GM21528 (cell line): ENCODE measurements at regions not wholly inside any gene's neighbourhood (a gene's known extent, or its start where the extent isn't known, plus 50 kb on each side); places are given as distances from the start of the nearest gene placed in this dataset.

Experiments used
- ATAC-seq: cut with Tn5 transposase; IDR thresholded peaks from one replicate; pipeline ENCODE4 v1.9.1; 2021; ENCODE audit warnings: mild to moderate bottlenecking, moderate library complexity; ENCODE audit not compliant: unreplicated experiment, low FRiP score

DNA sequence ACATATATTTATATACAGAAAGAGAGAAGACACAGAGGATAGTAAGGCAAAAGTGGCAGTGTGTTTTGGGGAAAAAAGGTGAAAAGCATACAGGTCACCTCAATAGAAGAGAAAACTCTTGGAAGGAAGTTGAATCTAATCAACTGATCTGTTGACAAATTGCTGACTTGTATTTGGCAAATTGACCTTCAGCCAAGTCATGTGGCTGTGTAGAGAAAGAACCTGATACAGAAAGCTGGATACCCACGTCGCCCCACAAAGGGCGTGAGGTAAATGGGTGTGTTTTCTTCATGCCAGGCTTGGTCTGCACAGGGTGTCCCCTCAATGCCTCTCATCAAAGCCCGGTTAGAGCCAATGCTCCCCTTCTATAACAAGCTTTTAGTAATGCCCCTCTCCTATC, 230.0 kb upstream of the KLHL29 start:
- ATAC-seq = no peak

DNA sequence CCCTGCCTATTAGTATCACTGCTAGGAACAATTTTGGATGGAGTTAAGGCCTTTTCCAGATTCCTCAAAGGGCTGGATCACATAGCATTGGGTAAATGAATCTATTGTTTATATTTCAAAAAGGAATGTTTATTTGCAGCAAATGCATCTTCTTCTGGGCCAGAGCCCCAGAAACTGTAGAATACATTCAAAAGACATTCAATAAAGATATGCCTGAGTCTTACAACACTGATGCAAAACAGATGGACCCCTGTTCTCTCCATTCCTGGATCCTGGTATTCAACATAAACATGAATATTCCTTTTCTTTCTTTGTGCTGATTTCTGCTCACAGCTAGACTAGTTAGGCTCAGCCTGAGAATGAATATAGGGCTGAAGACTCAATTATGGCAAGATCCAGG, 227.2 kb upstream of the KLHL29 start:
- no peak for ATAC-seq

DNA sequence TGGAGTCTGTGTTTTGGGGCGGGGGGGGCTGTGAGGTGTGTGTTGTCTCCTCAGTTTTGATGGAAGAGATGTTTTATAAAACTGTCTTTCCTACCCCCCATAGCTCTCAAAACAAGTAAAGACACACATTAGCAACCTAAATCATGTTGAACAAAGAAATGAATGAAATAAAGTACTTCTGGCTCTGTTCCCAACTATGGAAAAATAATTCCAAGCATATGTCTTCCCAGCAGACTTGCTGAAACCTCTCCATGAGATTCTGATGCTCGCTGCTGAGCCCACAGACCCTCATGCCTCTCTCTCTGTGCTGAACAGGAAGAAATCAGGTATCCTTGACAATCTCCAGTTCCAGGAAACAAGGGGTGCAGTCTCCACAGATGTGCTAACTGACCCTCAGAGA, 226.7 kb upstream of the KLHL29 start:
- ATAC-seq = no peak

DNA sequence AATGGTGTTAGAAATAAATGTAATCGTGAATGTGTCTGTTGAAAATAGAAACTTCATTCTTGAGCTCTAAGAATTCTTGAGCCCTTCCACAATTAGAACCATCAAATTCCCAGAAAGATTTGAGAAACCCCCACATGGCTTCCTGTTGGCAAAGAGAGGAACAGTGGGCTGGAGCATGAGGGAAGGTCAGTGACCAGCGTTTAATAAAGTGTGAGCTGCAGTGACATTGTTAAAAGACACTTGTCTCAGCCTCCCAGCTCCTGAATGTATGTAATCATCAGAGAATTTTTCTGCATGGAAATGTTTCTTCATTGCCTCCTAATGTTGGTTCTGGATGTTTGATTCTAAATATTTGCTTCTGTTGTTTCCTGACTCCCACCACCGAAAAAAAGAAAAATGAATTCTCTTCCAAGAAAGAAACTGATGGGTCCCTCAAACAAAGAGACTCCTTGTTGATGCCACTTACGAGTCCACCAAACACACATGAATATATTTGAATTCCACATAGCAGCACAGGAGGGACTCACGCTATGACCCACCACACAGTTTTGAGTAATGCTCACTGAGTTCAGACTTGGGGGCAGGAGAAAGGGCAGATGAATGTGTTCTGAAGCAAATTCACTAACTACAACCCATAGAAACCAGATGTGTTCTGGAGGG, 225.1 kb upstream of the KLHL29 start:
- ATAC-seq = no peak

DNA sequence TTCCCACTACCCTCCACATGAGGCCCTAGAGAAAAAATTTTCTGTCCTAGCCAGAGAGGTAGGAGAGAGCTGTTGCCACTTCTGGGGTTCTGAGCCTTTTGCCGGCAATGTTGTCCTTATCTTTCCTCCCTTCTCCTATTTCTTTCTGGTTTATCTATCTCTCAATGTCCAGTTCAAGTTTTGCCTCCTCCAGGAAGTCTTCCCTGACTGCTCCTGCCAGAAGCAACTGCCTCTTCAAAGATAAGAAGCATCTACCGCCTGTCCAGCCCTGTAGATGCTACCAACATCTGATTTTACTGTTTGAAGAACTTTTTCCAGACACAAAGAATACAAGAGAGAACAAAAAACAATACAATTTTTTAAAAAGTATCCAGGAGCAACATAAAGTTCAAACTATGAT, 220.8 kb upstream of the KLHL29 start:
- ATAC-seq = no peak

DNA sequence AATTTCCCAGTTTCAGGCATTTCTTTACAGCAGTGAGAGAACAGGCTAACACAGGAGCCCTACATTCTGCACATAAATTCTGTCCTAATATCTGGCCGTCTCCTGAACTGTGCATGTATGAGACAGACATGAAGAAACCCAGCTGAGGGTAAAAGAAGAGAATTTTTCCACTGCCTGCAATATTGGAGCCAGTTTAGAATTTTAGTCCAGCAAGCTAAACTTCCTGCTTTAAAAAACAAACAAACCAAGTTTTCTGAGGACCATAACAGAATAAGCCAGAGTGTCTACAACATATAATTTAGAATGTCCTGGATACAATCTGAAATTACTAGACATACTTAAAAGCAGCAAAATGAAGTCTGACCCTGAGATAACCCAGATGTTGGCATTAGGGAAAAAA, 215.1 kb upstream of the KLHL29 start:
- ATAC-seq = no peak

DNA sequence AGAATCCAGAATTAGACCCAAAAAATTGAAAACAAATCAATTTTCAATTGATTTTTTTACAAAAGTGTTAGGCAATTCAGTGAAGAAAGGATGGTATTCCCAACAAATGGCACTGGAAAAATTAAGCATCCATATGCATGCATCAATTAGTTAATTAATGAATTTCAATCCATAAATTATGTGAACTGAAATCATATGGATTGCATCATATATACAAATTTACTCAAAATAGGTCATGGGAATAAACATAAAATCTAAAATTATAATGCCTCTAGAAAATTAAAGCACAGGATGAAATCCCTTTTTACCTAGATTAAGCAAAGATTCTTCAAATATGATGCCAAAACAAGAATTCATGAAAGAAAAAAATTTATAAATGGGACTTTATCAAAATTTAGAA, 213.9 kb upstream of the KLHL29 start:
- ATAC-seq = no peak

DNA sequence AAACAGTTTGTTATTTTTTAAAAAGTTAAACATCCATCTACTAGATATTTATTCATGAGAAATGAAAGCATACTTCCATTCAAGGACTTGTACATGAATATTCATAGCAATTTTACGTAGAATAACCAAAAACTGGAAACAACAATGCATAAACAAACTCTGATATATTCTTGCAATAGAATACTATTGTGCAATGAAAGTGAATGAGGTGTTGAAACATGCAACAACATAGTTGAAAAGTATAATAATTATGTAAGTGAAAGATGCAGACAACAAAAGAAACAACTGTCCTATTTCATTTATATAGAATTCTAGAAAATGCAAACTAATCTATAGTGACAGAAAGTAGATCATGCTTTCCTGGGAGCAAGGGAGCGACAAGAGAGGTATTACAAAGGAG, 206.6 kb upstream of the KLHL29 start:
- no peak for ATAC-seq

DNA sequence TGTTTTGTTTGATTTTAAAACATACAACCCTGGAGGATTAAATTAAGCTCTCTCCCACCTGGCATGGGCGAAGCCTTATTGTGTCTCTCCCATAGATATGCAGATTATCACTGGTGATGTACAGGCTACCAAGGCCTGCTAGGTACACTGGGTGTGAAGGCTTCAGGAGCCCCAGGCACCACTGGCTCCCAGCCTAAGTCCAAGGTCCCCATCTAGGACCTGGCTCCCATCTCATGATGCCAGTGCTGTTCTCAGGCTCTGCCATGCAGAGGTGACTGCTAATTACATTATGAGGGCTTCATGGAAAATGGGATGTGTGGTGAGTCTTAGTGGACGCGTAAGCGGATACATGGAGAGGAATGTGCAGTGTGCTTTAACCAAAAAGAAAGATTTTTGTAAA, 201.2 kb upstream of the KLHL29 start:
- ATAC-seq = no peak

DNA sequence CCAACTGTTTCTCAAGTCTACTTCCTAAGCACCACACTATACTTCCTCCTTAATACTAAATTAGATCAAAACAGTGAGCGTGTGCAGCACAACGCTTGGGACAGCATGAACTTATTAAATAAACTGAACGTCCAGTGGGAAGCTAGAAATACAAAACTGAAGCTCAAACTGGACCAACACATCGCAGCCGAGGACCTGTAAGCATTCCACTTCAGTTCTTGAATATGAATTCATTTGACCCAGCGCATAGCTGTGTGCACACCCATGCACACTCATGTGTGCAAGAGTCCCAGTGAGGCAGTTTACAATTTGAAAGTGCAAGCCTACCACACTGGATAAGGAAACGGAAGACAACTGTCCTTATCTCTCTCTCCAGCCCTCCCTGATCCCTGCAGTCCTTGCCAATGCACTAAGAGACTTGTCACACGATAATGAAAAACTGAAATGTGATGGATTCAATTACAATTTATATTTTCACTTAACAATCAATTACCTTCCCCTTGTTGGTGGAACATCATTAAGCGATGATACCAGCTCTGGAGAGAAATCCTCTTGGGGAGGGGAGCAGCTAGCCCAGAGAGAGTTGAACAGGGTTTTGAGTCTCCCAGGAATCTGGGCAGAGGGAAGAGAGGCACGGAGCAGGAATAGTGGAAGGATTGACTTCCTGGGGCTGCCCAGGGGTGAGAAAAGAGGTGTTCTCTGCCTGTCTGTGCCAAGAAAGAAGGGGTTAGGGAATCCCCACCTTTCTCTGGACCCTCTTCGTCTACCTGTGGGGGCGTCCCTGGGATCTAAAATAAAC, 186.5 kb upstream of the KLHL29 start:
- ATAC-seq = no peak

DNA sequence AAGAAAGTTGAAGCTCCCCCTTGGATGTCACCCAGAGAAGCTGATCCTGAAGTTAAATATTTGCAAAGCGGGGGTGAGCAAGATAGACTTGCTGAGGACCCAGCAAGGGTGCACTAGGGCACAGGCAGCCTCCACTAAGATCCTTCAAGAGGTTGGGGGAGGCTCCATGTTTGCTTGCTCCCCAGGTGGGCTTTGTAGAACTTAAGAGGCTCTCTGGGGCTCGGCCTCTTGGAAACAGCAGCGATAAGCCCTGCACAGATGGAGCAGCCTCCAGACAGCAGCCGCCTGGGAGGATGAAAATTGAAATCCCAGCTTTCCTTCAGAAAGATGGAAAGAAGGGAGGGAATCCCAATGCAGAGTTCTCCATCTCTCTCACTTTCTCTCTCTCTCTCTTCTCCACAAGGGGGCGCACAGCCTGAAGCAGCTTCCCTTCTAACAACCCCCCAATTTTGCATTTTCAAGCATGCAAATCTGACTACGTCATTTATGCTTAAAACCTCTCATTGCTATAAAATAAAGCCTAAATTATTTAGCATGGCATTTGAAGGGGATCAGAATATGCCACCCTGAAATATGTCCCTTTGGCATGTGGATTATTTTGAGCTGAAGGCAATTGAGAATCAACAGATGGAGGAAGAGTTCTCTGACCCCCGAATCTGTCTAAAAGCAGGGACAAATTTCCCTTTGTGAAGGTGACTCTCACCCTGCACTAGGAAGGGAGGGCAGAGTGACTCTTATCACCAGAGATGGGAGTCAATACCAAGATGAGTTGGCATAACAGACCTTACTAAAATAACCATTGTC, 185.7 kb upstream of the KLHL29 start:
- ATAC-seq = no peak

DNA sequence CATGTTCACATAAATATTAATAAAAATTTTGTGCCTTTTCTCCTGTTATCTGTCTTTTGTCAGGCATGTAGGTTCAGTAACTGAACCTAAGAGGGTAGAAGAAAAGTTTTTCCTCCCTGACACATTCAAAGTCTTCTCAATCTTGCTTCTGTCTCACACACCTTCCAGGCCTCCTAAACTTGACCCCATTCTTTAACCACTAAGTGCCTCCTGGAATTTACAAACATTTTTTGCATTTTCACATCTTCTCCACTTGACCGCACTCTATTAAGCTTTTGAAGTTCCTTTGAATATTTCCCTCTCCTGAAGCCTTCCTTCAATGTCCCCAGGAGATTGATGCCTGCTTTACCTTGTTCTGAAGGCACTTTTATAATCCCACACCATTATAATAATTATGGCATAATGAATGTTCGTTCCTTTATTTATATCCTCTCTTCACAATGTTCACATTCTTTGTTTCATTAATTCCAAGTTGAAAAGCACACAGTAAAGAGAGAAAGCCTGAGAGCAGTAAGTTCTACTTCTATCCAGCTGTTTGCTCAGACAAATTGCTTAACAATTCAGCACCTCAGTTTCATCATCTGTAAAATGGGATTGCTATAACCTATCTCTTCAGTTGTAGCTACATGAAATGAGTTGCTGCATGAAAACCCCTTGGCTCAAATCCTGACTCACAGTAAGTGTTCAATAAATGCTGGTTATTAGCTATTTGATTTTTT, 184.8 kb upstream of the KLHL29 start:
- ATAC-seq = no peak

DNA sequence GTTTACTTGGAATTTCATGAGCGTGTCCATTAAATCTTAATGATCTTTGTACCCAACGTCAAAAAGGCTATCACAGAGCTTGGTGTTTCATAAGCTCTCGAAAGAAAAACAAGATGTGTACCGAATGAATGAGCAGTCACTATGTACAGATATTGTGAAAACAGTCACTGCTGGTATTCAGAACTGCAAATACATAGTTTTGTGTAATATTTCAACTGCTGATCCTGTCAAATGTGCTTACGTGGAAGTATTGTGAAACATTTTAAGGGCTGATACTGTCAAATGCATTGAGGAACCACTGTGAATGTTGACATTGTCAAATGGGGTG, 184.2 kb upstream of the KLHL29 start:
- ATAC-seq = no peak

DNA sequence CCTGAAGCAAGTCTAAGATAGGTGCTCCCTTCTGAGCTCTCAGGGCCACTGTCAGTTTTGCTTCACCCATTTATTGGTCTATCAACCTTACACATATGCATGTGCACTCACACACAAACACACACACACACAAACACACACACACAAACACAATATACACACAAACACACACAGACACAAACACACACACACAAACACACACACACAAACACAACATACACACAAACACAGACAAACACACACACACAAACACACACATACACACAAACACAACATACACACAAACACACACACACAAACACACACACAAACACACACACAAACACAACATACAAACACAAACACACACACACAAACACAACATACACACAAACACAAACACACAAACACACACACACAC, 181.6 kb upstream of the KLHL29 start:
- ATAC-seq = no peak

DNA sequence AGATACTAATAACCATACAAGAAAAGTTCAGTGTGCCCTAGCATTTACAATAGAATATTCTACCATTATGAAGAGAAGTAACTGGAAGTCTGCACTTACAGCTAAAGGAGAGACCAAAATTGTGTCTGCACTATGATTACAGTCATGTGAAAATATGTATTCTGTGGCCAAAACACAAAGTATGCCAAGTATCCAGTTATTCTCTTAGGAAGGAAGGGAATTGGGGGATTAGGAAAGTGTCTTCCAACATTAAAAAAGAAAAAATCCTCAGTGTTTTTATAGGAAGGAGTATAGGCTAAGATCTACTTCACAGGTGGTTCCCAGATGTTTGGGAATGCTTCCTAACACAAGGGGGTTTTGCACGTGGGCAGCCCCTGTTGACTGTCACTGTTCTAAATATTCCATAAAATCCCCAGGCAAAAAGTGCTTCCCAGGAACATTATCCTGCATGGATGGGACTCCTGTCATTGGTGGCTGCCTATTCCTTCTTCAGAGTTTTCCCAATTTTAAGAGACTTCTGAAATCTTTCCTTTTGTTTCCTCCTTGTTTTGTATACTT, 180.2 kb upstream of the KLHL29 start:
- no peak for ATAC-seq

DNA sequence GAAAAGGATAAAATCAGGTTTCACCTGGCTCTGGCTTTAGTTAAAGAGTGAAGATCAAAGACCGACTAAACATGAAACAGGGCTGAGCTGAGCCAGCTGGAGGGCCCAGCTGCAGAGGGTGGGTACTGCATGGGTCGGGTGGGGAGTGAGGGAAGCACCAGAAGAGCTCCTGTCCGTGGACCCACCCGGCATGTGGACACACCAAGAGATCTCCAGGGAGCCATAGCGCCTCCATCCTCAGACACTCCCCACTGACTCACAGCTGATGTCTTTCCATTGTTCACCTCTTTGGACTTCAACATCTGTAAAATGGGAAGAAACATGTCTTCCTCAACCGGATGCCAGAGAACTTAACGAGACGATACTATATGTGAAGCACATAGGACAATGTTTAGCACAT, 178.3 kb upstream of the KLHL29 start:
- ATAC-seq = no peak

DNA sequence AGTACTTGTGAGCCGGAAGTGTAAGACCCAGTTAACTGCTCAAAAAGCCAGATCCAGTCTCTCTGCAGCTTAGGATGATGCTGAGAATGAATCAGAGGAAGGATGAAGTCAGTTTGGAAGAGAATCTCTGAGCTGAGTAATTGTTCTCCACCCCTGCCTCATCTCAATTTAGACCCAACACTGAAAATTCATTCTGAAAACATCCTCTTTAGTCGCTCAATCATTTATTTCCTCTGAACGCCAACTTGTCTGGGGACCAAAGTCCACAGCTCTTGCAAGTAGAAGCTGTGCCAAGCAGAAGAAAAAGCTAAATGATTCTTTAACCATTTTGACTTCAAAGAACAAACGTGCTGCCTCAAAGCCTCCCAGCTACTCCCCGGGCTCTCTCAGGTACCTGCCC, 177.1 kb upstream of the KLHL29 start:
- ATAC-seq = no peak

DNA sequence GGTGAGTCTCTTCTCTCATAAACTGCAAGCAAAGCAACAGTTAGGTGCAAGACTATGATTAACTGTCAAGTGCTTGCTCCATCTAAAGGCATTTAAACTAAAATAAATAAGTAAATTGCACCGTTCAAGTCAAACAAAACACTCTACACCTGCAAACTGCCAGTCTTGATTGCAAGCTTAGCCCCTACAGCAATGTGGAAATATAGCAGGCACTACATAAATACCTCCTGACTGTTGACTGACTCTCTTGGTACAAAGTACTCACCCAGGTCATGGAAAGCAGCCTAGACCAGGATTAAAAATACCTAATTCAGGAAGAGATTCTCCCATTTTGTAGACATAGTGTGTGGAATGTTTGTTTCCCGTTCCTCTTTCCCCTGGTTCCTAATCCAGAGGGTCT, 176.6 kb upstream of the KLHL29 start:
- no peak for ATAC-seq

DNA sequence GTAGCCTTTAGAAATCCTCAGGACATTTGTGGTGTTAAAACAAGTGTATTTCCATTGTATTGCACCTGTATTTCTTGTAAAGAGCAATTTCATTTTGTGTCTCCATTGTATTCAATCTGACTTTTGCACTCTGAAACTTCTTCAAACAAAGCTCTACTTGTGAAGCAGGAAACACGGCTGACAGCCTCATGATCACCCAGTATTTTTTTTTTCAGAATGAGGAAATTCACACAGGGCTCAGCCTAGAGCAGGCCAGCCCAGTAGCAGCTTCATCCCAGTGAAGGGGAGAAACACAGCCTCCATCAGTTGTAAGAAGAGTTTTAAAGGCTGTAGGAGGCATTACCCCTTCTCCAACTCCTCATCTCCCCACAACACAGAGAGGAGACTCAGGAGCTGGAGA, 175.9 kb upstream of the KLHL29 start:
- ATAC-seq = no peak

DNA sequence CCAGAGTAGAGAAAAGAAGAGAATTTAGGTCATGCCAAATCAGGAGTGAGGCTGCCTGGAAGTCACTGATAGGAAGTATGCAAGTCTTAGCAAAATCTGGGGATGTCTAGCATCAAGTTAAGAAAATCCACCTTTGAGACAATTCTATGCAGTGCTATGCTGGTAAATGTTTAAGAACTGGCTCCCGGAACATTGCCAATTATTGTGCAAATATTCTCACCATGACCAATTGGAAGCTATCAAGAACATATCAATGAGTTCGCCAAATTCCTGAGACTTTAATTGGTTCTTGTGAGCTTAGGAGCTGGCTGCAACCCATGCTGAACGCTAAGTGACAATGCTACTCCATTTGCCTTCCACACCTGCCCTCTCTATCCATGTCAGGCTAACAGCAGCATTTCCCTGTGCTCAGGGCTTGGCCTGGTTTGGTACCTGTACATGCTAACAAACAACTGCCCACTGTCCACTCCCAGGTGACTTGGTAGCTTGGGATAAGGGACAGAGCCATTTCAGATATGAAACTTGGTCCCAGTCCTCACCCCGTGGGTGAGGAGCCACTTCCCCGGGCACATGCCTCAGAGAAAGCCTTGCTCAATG, 172.9 kb upstream of the KLHL29 start:
- no peak for ATAC-seq
